H1 (cell line): ENCODE measurements at regions not wholly inside any gene's neighbourhood (a gene's known extent, or its start where the extent isn't known, plus 50 kb on each side); places are given as distances from the start of the nearest gene placed in this dataset.

Source experiments
- CTCF ChIA-PET: fragments of 300-600 bp; sonication (Branson Sonifier 250); formaldehyde crosslinking; loops from one replicate; lab custom pipeline; 2021; ENCODE audit not compliant: partially characterized antibody; lab: Charles Lee
- POLR2A ChIA-PET: fragments of 300-600 bp; sonication (Branson Sonifier 250); formaldehyde crosslinking; loops from one replicate; lab custom pipeline; 2021; ENCODE audit warnings: inconsistent platforms; ENCODE audit not compliant: partially characterized antibody; lab: Charles Lee
- DNase-seq, 2 experiments: peaks; one replicate each; pipeline versions ENCODE4 v3.0.0 to v3.0.0-alpha.2; 2010 to 2022; ENCODE audit warnings: low spot score in 2 of 2, low read depth in 1 of 2, mixed read lengths in 1 of 2
- FAIRE-seq: peaks from 2 replicates; lab custom pipeline; 2011; peaks lifted over from hg19 to GRCh38; lab: Jason Lieb, UNC
- H2AFZ ChIP-seq: 2 replicates; pipeline ENCODE4 v1.8.1; 2012; ENCODE audit warnings: low read length, inconsistent platforms
- H2AK5ac ChIP-seq: 2 replicates; pipeline ENCODE4 v1.6.1; 2013; ENCODE audit warnings: low read depth, low read length
- H2BK120ac ChIP-seq: replicated peaks from 2 replicates; pipeline ENCODE3; 2013; ENCODE audit warnings: low read depth, low read length, inconsistent platforms
- H2BK12ac ChIP-seq: 2 replicates; pipeline ENCODE4 v1.6.1; 2013; ENCODE audit warnings: low read depth, low read length
- H2BK15ac ChIP-seq: 2 replicates; pipeline ENCODE4 v1.6.1; 2013; ENCODE audit warnings: low read length
- H2BK20ac ChIP-seq: 2 replicates; pipeline ENCODE4 v1.6.1; 2013; ENCODE audit warnings: low read length
- H2BK5ac ChIP-seq: 2 replicates; pipeline ENCODE4 v1.6.1; 2013; ENCODE audit warnings: low read depth, low read length
- H3K14ac ChIP-seq: 2 replicates; pipeline ENCODE4 v1.6.1; 2013; ENCODE audit warnings: inconsistent platforms; ENCODE audit not compliant: insufficient read length
- H3K18ac ChIP-seq: 2 replicates; pipeline ENCODE4 v1.6.1; 2013; ENCODE audit warnings: low read length; ENCODE audit errors: extremely low read depth
- H3K23ac ChIP-seq: 2 replicates; pipeline ENCODE4 v1.6.1; 2013; ENCODE audit warnings: inconsistent platforms; ENCODE audit not compliant: insufficient read length
- H3K23me2 ChIP-seq: 2 replicates; pipeline ENCODE4 v1.6.1; 2013; ENCODE audit warnings: low read depth, low read length
- H3K27ac ChIP-seq: 2 replicates; pipeline ENCODE4 v1.6.1; 2011; ENCODE audit warnings: low read depth, low read length, inconsistent platforms
- H3K27me3 ChIP-seq, 4 experiments: replicated peaks in 1 of 4; 1 replicate in 1 of 4; 2 replicates in 3 of 4; pipeline versions ENCODE4 v1.6.1 to v1.8.1; 2011 to 2013; ENCODE audit warnings: low read length in 3 of 4, mild to moderate bottlenecking in 3 of 4, inconsistent platforms in 2 of 4, mixed read lengths in 2 of 4, moderate library complexity in 1 of 4; ENCODE audit not compliant: control insufficient read depth in 3 of 4, insufficient read depth in 3 of 4; ENCODE audit errors: extremely low read depth in 1 of 4
- H3K36me3 ChIP-seq, 4 experiments: 2 replicates each; pipeline versions ENCODE4 v1.6.1 to v1.8.1; 2011 to 2013; ENCODE audit warnings: mild to moderate bottlenecking in 4 of 4, low read length in 3 of 4, moderate library complexity in 2 of 4, control low read depth in 1 of 4, inconsistent platforms in 1 of 4; ENCODE audit not compliant: insufficient read depth in 4 of 4, control insufficient read depth in 2 of 4
- H3K4ac ChIP-seq: replicated peaks from 2 replicates; pipeline ENCODE3; 2013; ENCODE audit warnings: low read length, low read depth, mixed read lengths, inconsistent platforms; ENCODE audit not compliant: insufficient read length
- H3K4me1 ChIP-seq, 4 experiments: replicated peaks in 1 of 4; 1 replicate in 1 of 4; 2 replicates in 3 of 4; pipeline versions ENCODE4 v1.6.1 to v1.8.1; 2011 to 2013; ENCODE audit warnings: low read length in 3 of 4, inconsistent platforms in 2 of 4, mixed read lengths in 1 of 4; ENCODE audit not compliant: insufficient read depth in 4 of 4, control insufficient read depth in 3 of 4
- H3K4me2 ChIP-seq, 2 experiments: 2 replicates each; pipeline versions ENCODE4 v1.6.1 to v1.8.1; 2011 to 2013; ENCODE audit warnings: low read depth in 2 of 2, low read length in 2 of 2, control low read depth in 1 of 2, inconsistent platforms in 1 of 2, mild to moderate bottlenecking in 1 of 2; ENCODE audit not compliant: insufficient read depth in 1 of 2
- H3K4me3 ChIP-seq, 4 experiments: fragments of 200-600, 300-600 bp in 1 of 4; sonication (generic), shearing (Covaris generic), sonication (Bioruptor Twin) in 1 of 4; 2 replicates each; pipeline versions ENCODE4 v1.5.1 to v1.8.1; 2011 to 2016; ENCODE audit warnings: low read length in 4 of 4, low read depth in 3 of 4, control low read depth in 2 of 4, inconsistent platforms in 2 of 4, mild to moderate bottlenecking in 2 of 4, mixed read lengths in 1 of 4, moderate library complexity in 1 of 4; ENCODE audit not compliant: insufficient read depth in 2 of 4; ENCODE audit errors: extremely low read depth in 1 of 4
- H3K56ac ChIP-seq: replicated peaks from 2 replicates; pipeline ENCODE3; 2013; ENCODE audit warnings: low read depth, mild to moderate bottlenecking, mixed read lengths, low read length, inconsistent platforms; ENCODE audit not compliant: insufficient read length
- H3K79me1 ChIP-seq: 2 replicates; pipeline ENCODE4 v1.6.1; 2013; ENCODE audit warnings: low read depth, low read length, control low read depth
- H3K79me2 ChIP-seq, 2 experiments: 2 replicates each; pipeline versions ENCODE4 v1.6.1 to v1.8.1; 2012 to 2013; ENCODE audit warnings: low read length in 2 of 2, mild to moderate bottlenecking in 2 of 2, inconsistent platforms in 1 of 2; ENCODE audit not compliant: insufficient read depth in 2 of 2, control insufficient read depth in 1 of 2
- H3K9ac ChIP-seq, 4 experiments: replicated peaks in 1 of 4; 1 replicate in 1 of 4; 2 replicates in 3 of 4; pipeline versions ENCODE4 v1.6.1 to v1.8.1; 2011 to 2013; ENCODE audit warnings: low read depth in 3 of 4, low read length in 3 of 4, control low read depth in 2 of 4, mild to moderate bottlenecking in 2 of 4, moderate library complexity in 2 of 4, inconsistent platforms in 1 of 4; ENCODE audit errors: extremely low read depth in 1 of 4
- H3K9me3 ChIP-seq, 2 experiments: 2 replicates each; pipeline versions ENCODE4 v1.6.1 to v1.8.1; 2012 to 2013; ENCODE audit warnings: mild to moderate bottlenecking in 2 of 2, moderate library complexity in 2 of 2, control low read depth in 1 of 2, inconsistent platforms in 1 of 2, low read depth in 1 of 2, low read length in 1 of 2, mixed read lengths in 1 of 2; ENCODE audit not compliant: insufficient read depth in 2 of 2
- H4K20me1 ChIP-seq, 2 experiments: replicated peaks in 1 of 2; 2 replicates each; pipeline versions ENCODE3 to v1.8.1; 2011 to 2013; ENCODE audit warnings: inconsistent platforms in 2 of 2, low read length in 2 of 2, mild to moderate bottlenecking in 1 of 2; ENCODE audit not compliant: insufficient read depth in 2 of 2, control insufficient read depth in 1 of 2
- H4K5ac ChIP-seq: 2 replicates; pipeline ENCODE4 v1.6.1; 2013; ENCODE audit warnings: low read length, low read depth, mixed read lengths, inconsistent platforms; ENCODE audit not compliant: insufficient read length
- H4K8ac ChIP-seq: 2 replicates; pipeline ENCODE4 v1.8.0; 2013; ENCODE audit warnings: mild to moderate bottlenecking, moderate library complexity, low read length, inconsistent platforms; ENCODE audit not compliant: insufficient read depth; ENCODE audit errors: extremely low read depth
- H4K91ac ChIP-seq: replicated peaks from 2 replicates; pipeline ENCODE3; 2013; ENCODE audit warnings: low read length, mixed read lengths, inconsistent platforms; ENCODE audit not compliant: insufficient read length
- CHD1 ChIP-seq: IDR thresholded peaks from 2 replicates; pipeline ENCODE4 v1.6.1; 2012; ENCODE audit warnings: low read depth, low read length, improper control_type of control experiment
- EGR1 ChIP-seq: IDR thresholded peaks from 2 replicates; pipeline ENCODE4 v1.6.1; 2011; ENCODE audit warnings: low read depth, low read length, borderline replicate concordance
- FOSL1 ChIP-seq: IDR thresholded peaks from 2 replicates; pipeline ENCODE4 v1.6.1; 2011; ENCODE audit warnings: mild to moderate bottlenecking, low read depth, low read length, moderate library complexity; ENCODE audit not compliant: insufficient read depth
- GABPA ChIP-seq: IDR thresholded peaks from 2 replicates; pipeline ENCODE4 v1.6.1; 2011; ENCODE audit warnings: mild to moderate bottlenecking, low read length, moderate library complexity, borderline replicate concordance; ENCODE audit not compliant: insufficient read depth
- HDAC2 ChIP-seq, 2 experiments: fragments of 300-600 bp in 1 of 2; sonication (generic) in 1 of 2; IDR thresholded peaks; 2 replicates each; pipeline ENCODE4 v1.6.1; 2011 to 2012; ENCODE audit warnings: low read depth in 2 of 2, low read length in 2 of 2, mild to moderate bottlenecking in 2 of 2, moderate library complexity in 2 of 2, borderline replicate concordance in 1 of 2, inconsistent platforms in 1 of 2
- MAX ChIP-seq: IDR thresholded peaks from 2 replicates; pipeline ENCODE4 v1.6.1; 2012; ENCODE audit warnings: inconsistent platforms
- PHF8 ChIP-seq: fragments of 200-600 bp; sonication (generic); conservative IDR thresholded peaks from 2 replicates; pipeline ENCODE4 v1.7.1; 2012; ENCODE audit warnings: low read depth, mild to moderate bottlenecking, inconsistent platforms, low read length, moderate library complexity
- POLR2A ChIP-seq, 2 experiments: IDR thresholded peaks; 1 replicate in 1 of 2; 2 replicates in 1 of 2; pipeline ENCODE4 v1.6.1; 2011; ENCODE audit warnings: low read depth in 2 of 2, low read length in 2 of 2, mild to moderate bottlenecking in 2 of 2; ENCODE audit errors: control extremely low read depth in 1 of 2
- RAD21 ChIP-seq, 2 experiments: IDR thresholded peaks in 1 of 2; conservative IDR thresholded peaks in 1 of 2; 2 replicates each; pipeline ENCODE4 v1.6.1; 2011; ENCODE audit warnings: low read depth in 2 of 2, low read length in 2 of 2, improper control_type of control experiment in 1 of 2, inconsistent platforms in 1 of 2, mild to moderate bottlenecking in 1 of 2, moderate library complexity in 1 of 2
- SP1 ChIP-seq: IDR thresholded peaks from 2 replicates; pipeline ENCODE4 v1.6.1; 2011; ENCODE audit warnings: low read depth, low read length
- TBP ChIP-seq: IDR thresholded peaks from 2 replicates; pipeline ENCODE4 v1.6.1; 2011; ENCODE audit warnings: low read depth, low read length, improper control_type of control experiment
- USF2 ChIP-seq: IDR thresholded peaks from 2 replicates; pipeline ENCODE4 v1.6.1; 2011; ENCODE audit warnings: low read length, improper control_type of control experiment
- WGBS, 2 experiments: shearing (Covaris generic) in 1 of 2; methylation state at CpG; one replicate each; pipeline versions ENCODE4 v1.1.6 to v1.1.7; 2013 to 2015; ENCODE audit warnings: low lambda C conversion rate in 2 of 2, mixed read lengths in 2 of 2, inconsistent platforms in 1 of 2, low coverage in 1 of 2, missing lambda C conversion rate in 1 of 2; ENCODE audit not compliant: insufficient replicate concordance in 2 of 2, insufficient coverage in 1 of 2, insufficient read length in 1 of 2; ENCODE audit errors: extremely low coverage in 1 of 2, missing lambda C conversion rate in 1 of 2; 5-methylcytosine and 5-hydroxymethylcytosine counted together

- H3K23me2 ChIP-seq = peaks cover 1% of the 10 kb centered on the region; the same call in 1 of the 2 replicates
- no peak overlapping the region for H2BK20ac ChIP-seq
- no peaks in the 10 kb centered on the region for H3K79me2 ChIP-seq
- H4K20me1 ChIP-seq = peaks cover 0 to 5% of the 10 kb centered on the region in 2 experiments
- no peak overlapping the region for H2AK5ac ChIP-seq
- H3K18ac ChIP-seq = no peak overlapping the region
- POLR2A ChIA-PET = no interaction called here
- H2BK120ac ChIP-seq = no peak overlapping the region
- H3K4ac ChIP-seq = no peak overlapping the region
- no peak overlapping the region for H2BK12ac ChIP-seq
- 100% methylated on average over 2 of the region's 2 CpGs; no CpG with 5 or more reads in 1 of the 2 experiments for WGBS, 2 experiments
- H3K27ac ChIP-seq = no peak overlapping the region
- no peak overlapping the region for H3K56ac ChIP-seq
- no peak overlapping the region for H3K14ac ChIP-seq
- no peaks in the 10 kb centered on the region for H3K4me1 ChIP-seq
- no peak for DNase-seq
- no peak overlapping the region for H3K4me2 ChIP-seq
- H2AFZ ChIP-seq = no peak overlapping the region
- H3K79me1 ChIP-seq = no peaks in the 10 kb centered on the region
- no peaks in the 10 kb centered on the region for H3K36me3 ChIP-seq
- no peak for FAIRE-seq
- H3K9ac ChIP-seq = no peak overlapping the region
- H4K5ac ChIP-seq = no peak overlapping the region
- H4K91ac ChIP-seq = no peak overlapping the region
- no peaks in the 10 kb centered on the region for H3K27me3 ChIP-seq
- no peak overlapping the region for H2BK15ac ChIP-seq
- H4K8ac ChIP-seq = no peak overlapping the region; the same call in 1 of the 2 replicates
- CTCF ChIA-PET = interaction anchor here (1.3 kb wide), 1 partner anchor 14 kb away, joined by 5 read pairs; no protein-coding TSS in a partner anchor
- H2BK5ac ChIP-seq = no peak overlapping the region
- no peak overlapping the region for H3K23ac ChIP-seq
- no peak overlapping the region for H3K4me3 ChIP-seq
- TF ChIP-seq GABPA = no peak
- TF ChIP-seq RAD21 (IDR thresholded peaks at IDR 0.05 in 1 of 2, conservative IDR thresholded peaks at IDR 0.05 in 1 of 2; ENCODE audit: low read depth in 2 of 2, low read length in 2 of 2) = no peak
- TF ChIP-seq POLR2A (IDR thresholded peaks at IDR 0.05; ENCODE audit: control extremely low read depth in 1 of 2, low read depth in 2 of 2, low read length in 2 of 2) = no peak
- TF ChIP-seq SP1 = no peak
- no peak for TF ChIP-seq USF2
- no peak for TF ChIP-seq CHD1
- TF ChIP-seq EGR1 = no peak
- TF ChIP-seq HDAC2 (IDR thresholded peaks at IDR 0.05; ENCODE audit: borderline replicate concordance in 1 of 2, low read depth in 2 of 2, low read length in 2 of 2) = no peak
- TF ChIP-seq FOSL1 = no peak
- TF ChIP-seq PHF8 = no peak
- no peak for TF ChIP-seq MAX
- TF ChIP-seq TBP = no peak
- H3K9me3 ChIP-seq = no peaks in the 10 kb centered on the region
Measured at GRCh38 chr16:79982862-79983261, 382.3 kb upstream of the MAF start.
